GM12878 (cell line): ENCODE measurements at regions not wholly inside any gene's neighbourhood (a gene's known extent, or its start where the extent isn't known, plus 50 kb on each side); places are given as distances from the start of the nearest gene placed in this dataset.

Source experiments
- ATAC-seq: fragments of 200-7000 bp; cut with Tn5 transposase; 3 replicates; pipeline ENCODE4 v1.9.1; 2020; ENCODE audit warnings: mild to moderate bottlenecking, moderate library complexity
- BruUV-seq: library from RNA; stranded (reverse); fragments of 400-500 nt; replicated peaks from 2 replicates; lab custom pipeline; 2021; lab: Mats Ljungman, UMichigan
- CTCF ChIA-PET: fragments of 300-600 bp; sonication (Branson Sonifier 250); formaldehyde crosslinking; extraction: SDS; loops from one replicate; lab custom pipeline; 2021; ENCODE audit warnings: inconsistent platforms; lab: Yijun Ruan, JAX
- POLR2A ChIA-PET: fragments of 350-600 bp; formaldehyde crosslinking; extraction: SDS; loops from one replicate; lab custom pipeline; 2021; ENCODE audit warnings: inconsistent platforms; lab: Charles Lee
- RAD21 ChIA-PET: fragments of 300-600 bp; sonication (Branson Sonifier 250); formaldehyde crosslinking; loops from one replicate; lab custom pipeline; 2023; ENCODE audit warnings: antibody characterized with exemption; ENCODE audit not compliant: unreplicated experiment; lab: Charles Lee
- SMC1A ChIA-PET: fragments of 300-600 bp; sonication (Branson Sonifier 250); formaldehyde crosslinking; loops from one replicate; lab custom pipeline; 2023; ENCODE audit not compliant: unreplicated experiment, uncharacterized antibody; lab: Charles Lee
- DNase-seq: peaks from one replicate; pipeline ENCODE4 v3.0.0-alpha.2; 2011; ENCODE audit warnings: low read depth, low spot score
- FAIRE-seq: peaks from 3 replicates; lab custom pipeline; 2011; peaks lifted over from hg19 to GRCh38; lab: Jason Lieb, UNC
- H2AFZ ChIP-seq: 2 replicates; pipeline ENCODE4 v1.6.0; 2011; ENCODE audit warnings: low read depth, low read length, control low read depth; ENCODE audit not compliant: control insufficient read depth
- H3K27ac ChIP-seq: 2 replicates; pipeline ENCODE4 v1.5.1; 2011; ENCODE audit warnings: control low read depth; ENCODE audit not compliant: control insufficient read depth, insufficient read depth
- H3K27me3 ChIP-seq, 2 experiments: replicated peaks in 1 of 2; 2 replicates each; pipeline versions ENCODE4 v1.6.0 to v1.6.1; 2011; ENCODE audit warnings: low read length in 1 of 2; ENCODE audit not compliant: control insufficient read depth in 2 of 2, insufficient read depth in 2 of 2
- H3K36me3 ChIP-seq, 2 experiments: 2 replicates each; pipeline ENCODE4 v1.5.1; 2011; ENCODE audit warnings: low read length in 1 of 2; ENCODE audit not compliant: control insufficient read depth in 2 of 2, insufficient read depth in 2 of 2
- H3K4me1 ChIP-seq: 2 replicates; pipeline ENCODE4 v1.6.1; 2011; ENCODE audit warnings: mild to moderate bottlenecking, low read length, moderate library complexity, mixed read lengths; ENCODE audit not compliant: control insufficient read depth, insufficient read depth
- H3K4me2 ChIP-seq: 2 replicates; pipeline ENCODE4 v1.6.0; 2011; ENCODE audit warnings: control low read depth; ENCODE audit not compliant: control insufficient read depth, insufficient read depth
- H3K4me3 ChIP-seq: fragments of 200-600 bp; sonication (generic); 2 replicates; pipeline ENCODE4 v1.5.1; 2016
- H3K79me2 ChIP-seq: 2 replicates; pipeline ENCODE4 v1.6.0; 2011; ENCODE audit warnings: low read length; ENCODE audit not compliant: control insufficient read depth, insufficient read depth
- H3K9ac ChIP-seq: 2 replicates; pipeline ENCODE4 v1.8.0; 2011; ENCODE audit warnings: low read length, control low read depth, mixed read lengths; ENCODE audit not compliant: control insufficient read depth, insufficient read depth
- H3K9me3 ChIP-seq: replicated peaks from 3 replicates; pipeline ENCODE4 v1.5.1; 2011; ENCODE audit warnings: mild to moderate bottlenecking, low read length; ENCODE audit not compliant: control insufficient read depth, insufficient read depth
- H4K20me1 ChIP-seq: 2 replicates; pipeline ENCODE4 v1.6.0; 2011; ENCODE audit not compliant: control insufficient read depth, insufficient read depth
- BMI1 ChIP-seq: fragments of 450-650 bp; IDR thresholded peaks from 2 replicates; pipeline ENCODE4 v1.6.1; 2016; ENCODE audit warnings: mild to moderate bottlenecking, moderate library complexity, borderline replicate concordance
- CBX3 ChIP-seq: fragments of 200-600 bp; sonication (generic); IDR thresholded peaks from 2 replicates; pipeline ENCODE4 v1.6.1; 2016; ENCODE audit warnings: low read depth, borderline replicate concordance
- EP300 ChIP-seq, 2 experiments: fragments of 150-350 bp in 1 of 2; IDR thresholded peaks; 2 replicates each; pipeline ENCODE4 v1.6.1; 2011 to 2012; ENCODE audit warnings: low read depth in 2 of 2, low read length in 2 of 2, borderline replicate concordance in 1 of 2, improper control_type of control experiment in 1 of 2, inconsistent platforms in 1 of 2; ENCODE audit not compliant: control insufficient read depth in 1 of 2
- FOXK2 ChIP-seq: fragments of 450-650 bp; IDR thresholded peaks from 2 replicates; pipeline ENCODE4 v1.6.1; 2017; ENCODE audit warnings: mild to moderate bottlenecking, moderate library complexity
- IKZF1 ChIP-seq: fragments of 450-650 bp; conservative IDR thresholded peaks from 2 replicates; pipeline ENCODE4 v1.6.1; 2017; ENCODE audit warnings: antibody characterized with exemption, mild to moderate bottlenecking
- IRF4 ChIP-seq: IDR thresholded peaks from 2 replicates; pipeline ENCODE4 v1.6.1; 2011; ENCODE audit warnings: low read depth, low read length
- KLF5 ChIP-seq: fragments of 450-650 bp; IDR thresholded peaks from 2 replicates; pipeline ENCODE4 v1.6.1; 2014; ENCODE audit warnings: mild to moderate bottlenecking; ENCODE audit not compliant: partially characterized antibody
- NR2F1 ChIP-seq: fragments of 450-650 bp; conservative IDR thresholded peaks from 2 replicates; pipeline ENCODE4 v1.6.1; 2017; ENCODE audit warnings: mild to moderate bottlenecking
- POU2F2 ChIP-seq: IDR thresholded peaks from 3 replicates; pipeline ENCODE4 v1.6.1; 2011; ENCODE audit warnings: low read depth, mild to moderate bottlenecking, low read length, borderline replicate concordance
- STAT3 ChIP-seq: IDR thresholded peaks from 2 replicates; pipeline ENCODE4 v1.6.1; 2011; ENCODE audit warnings: low read depth, low read length, improper control_type of control experiment
- SUZ12 ChIP-seq: fragments of 200-600 bp; sonication (generic); IDR thresholded peaks from one replicate; pipeline ENCODE4 v1.6.1; 2018; ENCODE audit warnings: antibody characterized with exemption, mild to moderate bottlenecking; ENCODE audit not compliant: unreplicated experiment
- ZNF217 ChIP-seq: fragments of 450-650 bp; IDR thresholded peaks from 2 replicates; pipeline ENCODE4 v1.6.1; 2017; ENCODE audit warnings: antibody characterized with exemption, mild to moderate bottlenecking
- WGBS: methylation state at CpG from one replicate; pipeline ENCODE4 v1.1.6; 2016; ENCODE audit warnings: low lambda C conversion rate; ENCODE audit not compliant: insufficient replicate concordance, insufficient coverage; ENCODE audit errors: missing lambda C conversion rate; 5-methylcytosine and 5-hydroxymethylcytosine counted together
- in situ Hi-C: fragments of 300-500 bp; cut with MboI; formaldehyde crosslinking; loops from 9 replicates; pipeline ENCODE4 v1.14.3; 2018; ENCODE audit warnings: mixed read lengths
- intact Hi-C: fragments of 100-400 bp; cut with micrococcal nuclease; formaldehyde crosslinking; loops from one replicate; pipeline ENCODE4 v1.14.2; 2022; ENCODE audit not compliant: unreplicated experiment
- TF ChIP-seq, protein P1 (sequence below): IDR thresholded peaks from 2 replicates; pipeline ENCODE4 v1.6.1; 2012; ENCODE audit warnings: low read length, inconsistent platforms
- TF ChIP-seq, protein P2 (sequence below): fragments of 450-650 bp; IDR thresholded peaks from 2 replicates; pipeline ENCODE4 v1.6.1; 2017; ENCODE audit warnings: mild to moderate bottlenecking, moderate library complexity

GRCh38 chr11:134878785-134879184 is 466.7 kb upstream of the B3GAT1 start (continued):
- TF ChIP-seq IKZF1 = no peak
- TF ChIP-seq BMI1 = no peak
- TF ChIP-seq SUZ12 = no peak
- TF ChIP-seq IRF4 = no peak
- TF ChIP-seq POU2F2 = no peak

- no peak for ATAC-seq
- CTCF ChIA-PET = no interaction called here
Observed at GRCh38 chr11:134876226-134876625, 464.2 kb upstream of the B3GAT1 start.

More at GRCh38 chr11:134876226-134876625, 464.2 kb upstream of the B3GAT1 start:
- Histone ChIP-seq H3K4me2 (no peak overlapping the region), H3K79me2 (no peaks in the 10 kb centered on the region), H3K27ac (no peak overlapping the region), H3K9me3 (no peaks in the 10 kb centered on the region), H2AFZ (no peak overlapping the region), H3K4me1 (no peaks in the 10 kb centered on the region), H3K36me3 (no peaks in the 10 kb centered on the region), H3K4me3 (no peak overlapping the region), H4K20me1 (no peaks in the 10 kb centered on the region), H3K27me3 (no peaks in the 10 kb centered on the region; a peak in 1 of 4 replicates), H3K9ac (no peak overlapping the region)
- DNase-seq (no peak), FAIRE-seq (no peak)
- no TSS peak for BruUV-seq
- in situ Hi-C loops = no loop called here
- ChIA-PET POLR2A (no interaction called here), RAD21 (no interaction called here), SMC1A (no interaction called here)
- WGBS = 15% methylated on average over 8 of the region's 8 CpGs
- no peak for TF ChIP-seq KLF5
- TF ChIP-seq FOXK2 = no peak
- TF ChIP-seq CBX3 = no peak
- no peak for TF ChIP-seq STAT3
- no peak for TF ChIP-seq EP300 (IDR thresholded peaks at IDR 0.05; ENCODE audit: borderline replicate concordance in 1 of 2, control insufficient read depth in 1 of 2, low read depth in 2 of 2, low read length in 2 of 2)
- TF ChIP-seq, protein P1, sequence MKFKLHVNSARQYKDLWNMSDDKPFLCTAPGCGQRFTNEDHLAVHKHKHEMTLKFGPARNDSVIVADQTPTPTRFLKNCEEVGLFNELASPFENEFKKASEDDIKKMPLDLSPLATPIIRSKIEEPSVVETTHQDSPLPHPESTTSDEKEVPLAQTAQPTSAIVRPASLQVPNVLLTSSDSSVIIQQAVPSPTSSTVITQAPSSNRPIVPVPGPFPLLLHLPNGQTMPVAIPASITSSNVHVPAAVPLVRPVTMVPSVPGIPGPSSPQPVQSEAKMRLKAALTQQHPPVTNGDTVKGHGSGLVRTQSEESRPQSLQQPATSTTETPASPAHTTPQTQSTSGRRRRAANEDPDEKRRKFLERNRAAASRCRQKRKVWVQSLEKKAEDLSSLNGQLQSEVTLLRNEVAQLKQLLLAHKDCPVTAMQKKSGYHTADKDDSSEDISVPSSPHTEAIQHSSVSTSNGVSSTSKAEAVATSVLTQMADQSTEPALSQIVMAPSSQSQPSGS = no peak
- no peak for TF ChIP-seq NR2F1
- TF ChIP-seq ZNF217 = no peak
- TF ChIP-seq, protein P2, sequence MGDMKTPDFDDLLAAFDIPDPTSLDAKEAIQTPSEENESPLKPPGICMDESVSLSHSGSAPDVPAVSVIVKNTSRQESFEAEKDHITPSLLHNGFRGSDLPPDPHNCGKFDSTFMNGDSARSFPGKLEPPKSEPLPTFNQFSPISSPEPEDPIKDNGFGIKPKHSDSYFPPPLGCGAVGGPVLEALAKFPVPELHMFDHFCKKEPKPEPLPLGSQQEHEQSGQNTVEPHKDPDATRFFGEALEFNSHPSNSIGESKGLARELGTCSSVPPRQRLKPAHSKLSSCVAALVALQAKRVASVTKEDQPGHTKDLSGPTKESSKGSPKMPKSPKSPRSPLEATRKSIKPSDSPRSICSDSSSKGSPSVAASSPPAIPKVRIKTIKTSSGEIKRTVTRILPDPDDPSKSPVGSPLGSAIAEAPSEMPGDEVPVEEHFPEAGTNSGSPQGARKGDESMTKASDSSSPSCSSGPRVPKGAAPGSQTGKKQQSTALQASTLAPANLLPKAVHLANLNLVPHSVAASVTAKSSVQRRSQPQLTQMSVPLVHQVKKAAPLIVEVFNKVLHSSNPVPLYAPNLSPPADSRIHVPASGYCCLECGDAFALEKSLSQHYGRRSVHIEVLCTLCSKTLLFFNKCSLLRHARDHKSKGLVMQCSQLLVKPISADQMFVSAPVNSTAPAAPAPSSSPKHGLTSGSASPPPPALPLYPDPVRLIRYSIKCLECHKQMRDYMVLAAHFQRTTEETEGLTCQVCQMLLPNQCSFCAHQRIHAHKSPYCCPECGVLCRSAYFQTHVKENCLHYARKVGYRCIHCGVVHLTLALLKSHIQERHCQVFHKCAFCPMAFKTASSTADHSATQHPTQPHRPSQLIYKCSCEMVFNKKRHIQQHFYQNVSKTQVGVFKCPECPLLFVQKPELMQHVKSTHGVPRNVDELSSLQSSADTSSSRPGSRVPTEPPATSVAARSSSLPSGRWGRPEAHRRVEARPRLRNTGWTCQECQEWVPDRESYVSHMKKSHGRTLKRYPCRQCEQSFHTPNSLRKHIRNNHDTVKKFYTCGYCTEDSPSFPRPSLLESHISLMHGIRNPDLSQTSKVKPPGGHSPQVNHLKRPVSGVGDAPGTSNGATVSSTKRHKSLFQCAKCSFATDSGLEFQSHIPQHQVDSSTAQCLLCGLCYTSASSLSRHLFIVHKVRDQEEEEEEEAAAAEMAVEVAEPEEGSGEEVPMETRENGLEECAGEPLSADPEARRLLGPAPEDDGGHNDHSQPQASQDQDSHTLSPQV = no peak
- intact Hi-C loops = no loop called here
